Right lobe of liver (tissue), 6 donors: ENCODE measurements at regions not wholly inside any gene's neighbourhood (a gene's known extent, or its start where the extent isn't known, plus 50 kb on each side); places are given as distances from the start of the nearest gene placed in this dataset.

ENCODE experiments used
- ATAC-seq, 4 donors: fragments of 200-7000 bp; cut with Tn5 transposase; one replicate each; pipeline ENCODE4 v1.9.1; 2020; ENCODE audit warnings: mild to moderate bottlenecking in 4 of 4, moderate library complexity in 4 of 4
- DNase-seq, 3 donors: peaks; one replicate each; pipeline ENCODE4 v3.0.0-alpha.2; 2020
- H3K27ac ChIP-seq, 3 donors: fragments of 200-600 bp; one replicate each; pipeline ENCODE4 v1.8.0; 2022
- H3K27me3 ChIP-seq, 2 donors: fragments of 200-600 bp; one replicate each; pipeline ENCODE4 v1.8.0; 2022
- H3K36me3 ChIP-seq, 4 donors: fragments of 200-600 bp; sonication (generic) in 1 of 4; one replicate each; pipeline versions ENCODE4 v1.5.1 to v1.8.0; 2017 to 2022; ENCODE audit warnings: control low read depth in 1 of 4
- H3K4me1 ChIP-seq, 4 donors: fragments of 200-600 bp; sonication (generic) in 1 of 4; one replicate each; pipeline versions ENCODE4 v1.5.1 to v1.8.0; 2017 to 2022; ENCODE audit warnings: control low read depth in 1 of 4
- H3K4me3 ChIP-seq, 3 donors: fragments of 200-600 bp; one replicate each; pipeline ENCODE4 v1.8.0; 2022
- H3K9me3 ChIP-seq, 4 donors: fragments of 200-600 bp; sonication (generic) in 1 of 4; one replicate each; pipeline versions ENCODE4 v1.5.1 to v1.8.0; 2017 to 2022; ENCODE audit warnings: control low read depth in 1 of 4
- CTCF ChIP-seq, 4 donors: fragments of 200-600 bp in 3 of 4; fragments of 450-650 bp in 1 of 4; IDR thresholded peaks; one replicate each; pipeline versions ENCODE4 v1.5.1 to v1.8.0; 2016 to 2022; ENCODE audit warnings: antibody characterized with exemption in 4 of 4, mild to moderate bottlenecking in 2 of 4
- POLR2A ChIP-seq: fragments of 450-650 bp; IDR thresholded peaks from one replicate; pipeline ENCODE4 v1.6.1; 2017; ENCODE audit warnings: antibody characterized with exemption, mild to moderate bottlenecking
- WGBS: methylation state at CpG from one replicate; pipeline ENCODE4 v1.1.6; 2018; ENCODE audit warnings: low coverage, low lambda C conversion rate; ENCODE audit not compliant: insufficient coverage; ENCODE audit errors: missing lambda C conversion rate; 5-methylcytosine and 5-hydroxymethylcytosine counted together
- intact Hi-C, 2 donors: fragments of 100-400 bp; cut with DNase I; formaldehyde crosslinking; loops; one replicate each; pipeline versions ENCODE4 v1.11.2 to v1.14.1; 2022
- donor health status: DM: no; HTN: yes; CAD: no.
- donor health status: DM: no; HTN: no; CAD: no.
- donor health status: DM: no; HTN: no; CAD: no.
- donor health status: DM: no; HTN: yes; CAD: no.
- donor health status: DM: no; HTN: yes; CAD: no.

- no peaks in the 10 kb centered on the region for H3K27me3 ChIP-seq
- peak; percentile 79 to 84 (median 82) for ATAC-seq
- 1% methylated on average over 9 of the region's 12 CpGs for WGBS
These were observed 194.0 kb upstream of the CIBAR2 start for GRCh38 chr16:85306071-85306792.

GRCh38 chr16:85306793-85307551 is 194.7 kb upstream of the CIBAR2 start:
- TF ChIP-seq CTCF (IDR thresholded peaks at IDR 0.05) (no peak), POLR2A (no peak)
- no peak for DNase-seq
- Histone ChIP-seq H3K4me3 (no peak overlapping the region), H3K27me3 (no peaks in the 10 kb centered on the region), H3K4me1 (peaks cover 3 to 48% (median 21%) of the 10 kb centered on the region in 4 donors), H3K36me3 (no peaks in the 10 kb centered on the region), H3K27ac (peak overlapping the region; percentile 56 to 77 (median 70)), H3K9me3 (no peaks in the 10 kb centered on the region)
- WGBS: 77% methylated on average over 5 of the region's 19 CpGs
- intact Hi-C loops: no loop called here
- peak in 2 of 4 donors; percentile 1 for ATAC-seq

More at GRCh38 chr16:85306071-85306792, 194.0 kb upstream of the CIBAR2 start:
- H3K9me3 ChIP-seq: no peaks in the 10 kb centered on the region
- TF ChIP-seq POLR2A (peak; percentile 51), CTCF (IDR thresholded peaks at IDR 0.05) (no peak)
- intact Hi-C loops: no loop called here
- peaks cover 3 to 48% (median 21%) of the 10 kb centered on the region in 4 donors for H3K4me1 ChIP-seq
- peak; percentile 96 to 97 (median 97) for DNase-seq
- no peak overlapping the region for H3K4me3 ChIP-seq
- no peaks in the 10 kb centered on the region for H3K36me3 ChIP-seq
- peak overlapping the region; percentile 56 to 77 (median 70) for H3K27ac ChIP-seq

GRCh38 chr16:85307552-85308364 is 195.5 kb upstream of the CIBAR2 start:
- H3K27ac ChIP-seq: peak overlapping the region; percentile 56 to 77 (median 70)

More at GRCh38 chr16:85307552-85308364, 195.5 kb upstream of the CIBAR2 start:
- Histone ChIP-seq H3K36me3 (no peaks in the 10 kb centered on the region), H3K4me3 (no peak overlapping the region), H3K9me3 (no peaks in the 10 kb centered on the region), H3K27me3 (no peaks in the 10 kb centered on the region), H3K4me1 (peaks cover 3 to 48% (median 21%) of the 10 kb centered on the region in 4 donors)
- peak; percentile 61 to 72 (median 68) for ATAC-seq
- WGBS: 43% methylated on average over 12 of the region's 24 CpGs
- intact Hi-C loops: no loop called here
- TF ChIP-seq POLR2A (no peak), CTCF (IDR thresholded peaks at IDR 0.05) (no peak)
- peak; percentile 80 to 92 (median 89) for DNase-seq
